HepG2 (cell line): ENCODE measurements at regions not wholly inside any gene's neighbourhood (a gene's known extent, or its start where the extent isn't known, plus 50 kb on each side); places are given as distances from the start of the nearest gene placed in this dataset.

Experiments
- ATAC-seq: fragments of 200-7000 bp; cut with Tn5 transposase; 3 replicates; pipeline ENCODE4 v1.9.1; 2020; ENCODE audit warnings: mild to moderate bottlenecking, moderate library complexity
- BruUV-seq: library from RNA; stranded (reverse); fragments of 400-500 nt; replicated peaks from 2 replicates; lab custom pipeline; 2021; lab: Mats Ljungman, UMichigan
- CTCF ChIA-PET: fragments of 300-600 bp; formaldehyde crosslinking; extraction: SDS; loops from one replicate; lab custom pipeline; 2021; ENCODE audit warnings: low total read pairs, inconsistent platforms, low intra/inter-chr PET ratio; lab: Yijun Ruan, JAX
- POLR2A ChIA-PET: fragments of 350-600 bp; sonication (Branson Sonifier 250); formaldehyde crosslinking; loops from one replicate; lab custom pipeline; 2020; ENCODE audit warnings: antibody characterized with exemption, inconsistent platforms; lab: Yijun Ruan, JAX
- DNase-seq: peaks from one replicate; pipeline ENCODE4 v3.0.0-alpha.2; 2015; ENCODE audit warnings: low spot score
- FAIRE-seq: peaks from 3 replicates; lab custom pipeline; 2011; peaks lifted over from hg19 to GRCh38; lab: Jason Lieb, UNC
- H2AFZ ChIP-seq: one replicate; pipeline ENCODE4 v1.6.1; 2011; ENCODE audit warnings: low read length, inconsistent platforms
- H3K27ac ChIP-seq: fragments of 300-600 bp; 3 replicates; pipeline ENCODE4 v1.8.0; 2011; ENCODE audit warnings: mixed run types, mild to moderate bottlenecking, mixed read lengths, low read length, inconsistent platforms; ENCODE audit not compliant: insufficient read depth; ENCODE audit errors: extremely low read length
- H3K27me3 ChIP-seq, 2 experiments: fragments of 200-600 bp in 1 of 2; 2 replicates in 1 of 2; 3 replicates in 1 of 2; pipeline versions ENCODE4 v1.6.0 to v1.8.0; 2011; ENCODE audit warnings: low read length in 2 of 2, mild to moderate bottlenecking in 2 of 2, moderate library complexity in 2 of 2, inconsistent platforms in 1 of 2; ENCODE audit not compliant: insufficient read depth in 2 of 2, control insufficient read depth in 1 of 2
- H3K36me3 ChIP-seq, 2 experiments: fragments of 200-600 bp in 1 of 2; replicated peaks in 1 of 2; 2 replicates in 1 of 2; 3 replicates in 1 of 2; pipeline versions ENCODE4 v1.5.1 to v1.8.0; 2011; ENCODE audit warnings: low read length in 2 of 2, inconsistent platforms in 1 of 2; ENCODE audit not compliant: insufficient read depth in 2 of 2, control insufficient read depth in 1 of 2
- H3K4me1 ChIP-seq: 2 replicates; pipeline ENCODE4 v1.5.1; 2012; ENCODE audit warnings: low read length, inconsistent platforms; ENCODE audit not compliant: insufficient read depth
- H3K4me2 ChIP-seq: 2 replicates; pipeline ENCODE4 v1.6.0; 2011; ENCODE audit warnings: low read depth, low read length, inconsistent platforms
- H3K4me3 ChIP-seq, 3 experiments: fragments of 200-600 bp in 1 of 3; sonication (generic), shearing (Covaris generic) in 1 of 3; replicated peaks in 1 of 3; 2 replicates each; pipeline ENCODE4 v1.5.1; 2011 to 2016; ENCODE audit warnings: low read length in 3 of 3, inconsistent platforms in 2 of 3, low read depth in 2 of 3, mild to moderate bottlenecking in 2 of 3, control low read depth in 1 of 3, mixed read lengths in 1 of 3; ENCODE audit not compliant: insufficient read depth in 1 of 3
- H3K79me2 ChIP-seq: one replicate; pipeline ENCODE4 v1.6.1; 2011; ENCODE audit warnings: low read length, inconsistent platforms; ENCODE audit not compliant: insufficient read depth
- H3K9ac ChIP-seq: 2 replicates; pipeline ENCODE4 v1.6.0; 2011; ENCODE audit warnings: mild to moderate bottlenecking, low read depth, low read length, inconsistent platforms; ENCODE audit not compliant: insufficient read depth
- H3K9me3 ChIP-seq: 2 replicates; pipeline ENCODE4 v1.5.1; 2012; ENCODE audit warnings: mild to moderate bottlenecking, low read length
- H4K20me1 ChIP-seq: 2 replicates; pipeline ENCODE4 v1.6.0; 2011; ENCODE audit warnings: inconsistent platforms, mild to moderate bottlenecking, low read length, moderate library complexity; ENCODE audit not compliant: insufficient read depth
- FOSL2 ChIP-seq: sonication (generic); formaldehyde crosslinking; IDR thresholded peaks from 2 replicates; pipeline ENCODE4 v1.4.0; 2020; ENCODE audit warnings: missing genetic modification reagents
- GATAD1 ChIP-seq: IDR thresholded peaks from 2 replicates; pipeline ENCODE4 v1.6.1; 2016; ENCODE audit warnings: missing genetic modification reagents, missing compliant biosample characterization
- PBX2 ChIP-seq: IDR thresholded peaks from 2 replicates; pipeline ENCODE4 v1.6.1; 2016; ENCODE audit warnings: control low read depth
- POLR2AphosphoS5 ChIP-seq: IDR thresholded peaks from 2 replicates; pipeline ENCODE4 v1.6.1; 2012; ENCODE audit warnings: low read depth, low read length
- SNAPC2 ChIP-seq: sonication (generic); formaldehyde crosslinking; IDR thresholded peaks from 2 replicates; pipeline ENCODE4 v1.8.1; 2022; ENCODE audit warnings: mild to moderate bottlenecking, missing genetic modification reagents
- TERF1 ChIP-seq: sonication (generic); formaldehyde crosslinking; IDR thresholded peaks from 2 replicates; pipeline ENCODE4 v1.8.0; 2022; ENCODE audit warnings: mild to moderate bottlenecking, missing genetic modification reagents, moderate library complexity
- WIZ ChIP-seq: sonication (generic); formaldehyde crosslinking; IDR thresholded peaks from 2 replicates; pipeline ENCODE4 v1.5.1; 2020; ENCODE audit warnings: mild to moderate bottlenecking, missing genetic modification reagents
- ZMYM4 ChIP-seq: sonication (generic); formaldehyde crosslinking; IDR thresholded peaks from 2 replicates; pipeline ENCODE4 v1.8.1; 2023; ENCODE audit warnings: mild to moderate bottlenecking, missing genetic modification reagents
- WGBS: methylation state at CpG from one replicate; pipeline ENCODE4 v1.1.6; 2017; ENCODE audit warnings: low lambda C conversion rate; 5-methylcytosine and 5-hydroxymethylcytosine counted together
- in situ Hi-C: cut with HindIII; loops from 2 replicates; pipeline ENCODE4 v1.10.0; 2017; ENCODE audit warnings: low pct_unique_long_range_greater_than_20kb; ENCODE audit not compliant: extremely low pct_ligation_motif_present
- intact Hi-C: fragments of 100-400 bp; cut with micrococcal nuclease; formaldehyde crosslinking; loops from one replicate; pipeline ENCODE4 v1.10.0; 2022; ENCODE audit not compliant: unreplicated experiment

GRCh38 chr12:93288626-93289025 lies 89.1 kb upstream of the NUDT4 start (continued):
- TF ChIP-seq PBX2 (CRISPR knock-in tag) = no peak
- TF ChIP-seq WIZ (CRISPR knock-in tag) = no peak
- no peak for TF ChIP-seq SNAPC2 (CRISPR knock-in tag)
- TF ChIP-seq GATAD1 = no peak

GRCh38 chr12:93290391-93290790 lies 87.3 kb upstream of the NUDT4 start:
- Histone ChIP-seq H3K36me3 (no peaks in the 10 kb centered on the region), H2AFZ (no peak overlapping the region), H4K20me1 (no peaks in the 10 kb centered on the region), H3K4me1 (peaks cover 40% of the 10 kb centered on the region), H3K9ac (no peak overlapping the region), H3K27me3 (no peaks in the 10 kb centered on the region), H3K79me2 (no peaks in the 10 kb centered on the region), H3K4me2 (no peak overlapping the region), H3K4me3 (no peak overlapping the region), H3K9me3 (no peaks in the 10 kb centered on the region), H3K27ac (no peak overlapping the region)
- intact Hi-C loops = no loop called here
- no TSS peak for BruUV-seq
- no peak for ATAC-seq
- in situ Hi-C loops = no loop called here
- TF ChIP-seq TERF1 (no peak), POLR2AphosphoS5 (no peak), ZMYM4 (0 out of 2 replicates have a peak, but pooled peaks have one; percentile 13), FOSL2 (CRISPR knock-in tag) (no peak)
- WGBS = 87% methylated on average over 7 of the region's 7 CpGs
- no peak for FAIRE-seq
- CTCF ChIA-PET = no interaction called here
- DNase-seq = no peak
- POLR2A ChIA-PET = no interaction called here
